GM21360 (cell line): ENCODE measurements at regions not wholly inside any gene's neighbourhood (a gene's known extent, or its start where the extent isn't known, plus 50 kb on each side); places are given as distances from the start of the nearest gene placed in this dataset.

Source experiments
- ATAC-seq: cut with Tn5 transposase; IDR thresholded peaks from one replicate; pipeline ENCODE4 v1.9.1; 2021; ENCODE audit warnings: mild to moderate bottlenecking, moderate library complexity; ENCODE audit not compliant: unreplicated experiment

DNA sequence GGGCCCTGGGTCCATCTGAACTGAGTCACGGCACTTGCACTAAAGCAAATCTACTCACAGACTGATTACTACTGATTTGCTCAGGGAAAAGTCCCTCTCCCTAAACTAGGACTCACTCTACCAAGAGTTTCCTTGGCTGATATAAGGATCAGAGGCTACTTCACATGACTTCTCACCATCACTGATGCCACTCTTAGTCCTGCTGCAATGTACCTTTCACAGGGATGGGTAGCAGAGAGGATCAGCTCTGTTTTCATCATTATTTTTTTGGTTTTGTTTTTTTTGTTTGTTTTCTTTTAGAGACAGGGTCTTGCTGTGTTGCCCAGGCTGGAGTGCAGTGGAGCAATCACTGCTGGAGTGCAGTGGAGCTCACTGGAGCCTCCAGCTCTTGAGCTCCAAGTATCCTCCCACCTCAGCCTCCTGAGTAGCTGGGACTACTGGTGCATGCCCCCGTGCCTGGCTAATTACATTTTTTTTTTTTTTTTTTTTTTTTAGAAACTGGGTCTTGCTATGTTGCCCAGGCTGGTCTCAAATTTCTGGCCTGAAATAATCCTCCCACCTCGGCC lies 200.6 kb downstream of the JCAD start:
- ATAC-seq: no peak

- no peak for ATAC-seq
Observed at GRCh38 chr10:29857843-29858701, 201.3 kb downstream of the JCAD start.

- no peak for ATAC-seq
Observed at GRCh38 chr10:29856295-29856694, 203.1 kb downstream of the JCAD start.

DNA sequence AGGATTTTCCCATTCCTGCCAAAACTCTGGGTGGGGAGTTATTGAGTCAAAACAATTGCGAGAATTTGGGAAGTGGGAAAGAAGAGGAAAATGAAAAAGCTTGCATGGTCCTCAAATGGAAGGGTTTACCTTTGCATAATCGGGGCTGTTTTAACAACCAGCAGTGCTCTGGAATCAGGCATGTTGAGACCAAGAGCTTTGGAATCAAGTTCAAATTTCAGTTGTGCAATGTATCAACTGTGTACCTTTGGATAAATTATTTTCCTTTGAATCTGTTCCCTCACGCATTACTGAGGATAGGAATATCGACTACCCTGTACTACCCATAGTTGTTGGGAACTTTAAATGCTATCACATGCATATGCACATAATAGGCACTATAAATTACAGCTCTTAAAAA lies 205.5 kb downstream of the JCAD start:
- no peak for ATAC-seq

- ATAC-seq: no peak
Observed at GRCh38 chr10:29851241-29851640, 208.1 kb downstream of the JCAD start.

- ATAC-seq: no peak
Observed at GRCh38 chr10:29850371-29850770, 209.0 kb downstream of the JCAD start.

GRCh38 chr10:29849886-29850285 lies 209.5 kb downstream of the JCAD start:
- ATAC-seq: no peak

DNA sequence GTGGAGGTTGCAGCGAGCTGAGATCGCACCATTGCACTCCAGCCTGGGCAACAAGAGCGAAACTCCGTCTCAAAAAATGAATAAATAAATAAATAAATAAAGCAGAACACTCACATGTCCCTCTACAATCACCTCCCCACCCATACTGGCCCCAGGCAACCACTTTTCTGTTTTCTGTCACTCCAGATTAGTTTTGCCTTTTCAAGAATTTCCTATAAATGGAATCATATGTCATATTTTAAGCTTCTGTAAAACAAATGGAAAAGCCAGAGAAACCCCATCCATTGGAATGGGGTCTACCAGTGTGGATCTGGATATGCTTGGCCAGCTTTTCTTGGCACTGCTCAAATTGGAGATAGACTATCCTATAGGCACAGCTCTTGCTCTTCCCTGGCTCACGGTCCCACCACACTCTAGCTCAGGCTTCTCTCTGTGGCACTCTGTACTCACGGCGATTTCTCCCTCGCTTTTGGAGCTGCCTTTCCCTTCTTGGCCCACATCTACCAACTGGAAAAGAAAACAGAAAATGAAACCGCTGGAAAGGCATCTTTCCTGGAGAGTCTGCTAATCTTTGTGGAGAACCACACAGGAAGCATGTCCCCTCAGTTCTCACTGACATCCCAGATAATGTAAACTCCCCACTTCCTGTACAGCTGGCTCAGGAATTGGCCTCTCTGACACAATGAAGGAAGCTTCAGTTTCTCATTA lies 210.1 kb downstream of the JCAD start:
- no peak for ATAC-seq

GRCh38 chr10:29846881-29847280 lies 212.1 kb upstream of the SVIL start:
- ATAC-seq: no peak

DNA sequence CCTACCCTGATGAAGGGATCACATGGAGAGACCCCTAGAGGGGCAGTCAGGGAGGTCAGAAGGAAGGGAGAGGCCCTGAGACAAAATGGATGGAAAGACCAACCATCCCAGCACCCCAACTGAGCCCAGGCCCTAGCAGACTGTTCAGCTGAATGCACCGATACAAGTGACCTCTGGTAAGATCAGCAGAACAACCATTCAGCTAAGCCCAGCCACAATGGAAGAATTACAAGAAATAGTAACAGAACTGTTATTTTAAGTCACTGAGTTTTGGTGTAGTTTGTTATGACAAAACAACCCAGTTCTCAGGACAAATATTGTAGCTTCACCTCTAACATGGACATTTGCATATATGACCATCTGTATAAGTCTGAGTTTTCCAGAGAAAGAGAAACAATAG lies 210.4 kb upstream of the SVIL start:
- no peak for ATAC-seq

DNA sequence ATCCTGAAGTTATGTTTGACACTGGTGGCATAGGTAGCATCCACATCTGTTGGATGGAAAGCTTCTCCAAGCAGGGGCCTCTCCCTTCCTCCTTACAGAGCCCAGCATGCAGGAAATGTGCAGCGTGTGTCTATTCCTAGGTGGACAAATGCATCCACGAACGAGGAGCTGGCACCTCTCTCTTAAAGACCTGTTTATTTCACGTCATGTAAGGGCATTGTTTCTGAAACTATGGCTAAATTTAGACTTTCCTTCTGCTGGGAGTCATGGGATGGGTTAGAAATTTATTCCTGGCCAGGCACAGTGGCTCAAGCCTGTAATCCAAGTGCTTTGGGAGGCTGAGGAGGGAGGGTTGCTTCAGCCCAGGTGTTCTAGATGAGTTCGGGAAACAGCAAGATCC lies 208.4 kb upstream of the SVIL start:
- ATAC-seq: no peak

DNA sequence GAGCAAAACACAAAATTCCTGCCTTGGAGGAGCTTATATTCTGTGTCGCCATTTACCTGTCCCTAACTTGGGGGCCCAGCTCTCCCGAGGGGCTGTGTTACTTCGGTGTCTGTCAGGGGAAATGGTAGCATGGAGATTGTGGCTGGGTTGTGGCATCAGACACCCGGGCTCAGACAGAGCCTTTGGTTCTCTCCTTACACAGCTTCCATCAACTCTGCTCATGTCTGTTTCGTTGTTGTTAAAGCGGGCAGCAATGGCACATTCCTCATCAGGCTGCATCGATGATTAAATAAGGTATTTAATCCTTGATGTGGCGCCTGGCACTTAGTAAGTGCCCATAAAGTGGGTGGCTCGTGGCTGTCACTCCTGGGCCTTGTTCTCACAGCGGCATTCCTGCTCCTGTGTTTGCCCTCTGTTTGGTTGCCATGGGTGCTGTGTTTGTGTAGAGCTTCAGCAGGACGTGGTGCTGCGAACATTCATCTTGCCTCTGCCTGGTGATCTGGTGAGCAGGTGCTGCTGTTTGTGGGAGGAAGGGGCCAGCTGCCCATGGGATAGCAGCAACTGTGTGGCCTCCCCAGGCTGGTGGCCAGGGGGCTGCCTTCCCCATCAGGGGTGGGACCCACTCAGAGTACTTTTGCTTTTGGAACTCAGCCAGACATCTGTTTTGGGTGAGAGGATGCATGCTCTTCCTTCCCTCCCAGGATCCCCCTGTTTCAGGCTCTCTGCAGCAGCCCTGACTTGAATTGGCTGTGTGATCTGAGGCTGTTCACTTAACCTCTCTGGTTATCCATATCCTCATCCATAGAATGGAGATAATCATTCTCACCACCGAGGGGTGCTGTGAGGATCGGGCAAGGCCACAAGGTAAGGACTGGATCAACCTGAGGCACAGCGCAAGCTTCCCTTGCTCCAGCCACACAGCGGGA lies 207.2 kb upstream of the SVIL start:
- ATAC-seq: no peak

DNA sequence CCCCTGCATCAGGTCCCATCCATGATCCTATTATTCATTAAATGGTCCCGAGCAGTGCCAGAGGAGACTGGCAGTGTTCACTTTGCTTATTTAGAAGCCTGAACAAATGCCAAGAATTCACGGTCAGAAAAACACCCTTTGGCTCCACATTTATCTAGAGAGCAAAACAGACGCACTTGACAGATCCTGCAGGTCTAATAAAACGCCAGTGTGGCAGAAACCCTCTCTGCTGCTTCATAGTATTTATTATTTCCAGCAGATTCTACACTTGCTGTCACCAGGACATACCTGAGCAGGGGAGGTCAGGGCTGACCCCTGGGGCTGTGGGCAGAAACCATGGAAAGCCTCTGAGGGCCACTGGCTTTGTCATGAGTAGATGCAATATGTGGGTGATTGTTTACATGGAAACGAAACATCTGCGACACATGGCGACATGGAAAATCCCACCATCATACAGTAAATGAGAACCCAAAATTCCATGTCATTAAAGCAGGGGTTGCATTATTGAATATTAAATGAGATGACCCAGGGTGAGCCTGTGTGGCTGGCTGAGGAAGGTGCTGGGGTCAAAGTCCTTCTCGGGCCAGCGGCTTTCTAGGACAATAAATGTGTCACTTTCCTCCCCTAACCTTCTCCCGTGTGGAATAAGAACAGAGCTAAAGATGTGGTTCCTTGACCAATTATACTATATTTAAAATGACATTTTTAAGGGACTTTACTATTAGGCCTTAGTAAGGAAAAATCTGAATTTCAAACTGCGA lies 205.9 kb upstream of the SVIL start:
- ATAC-seq: no peak

GRCh38 chr10:29839826-29840515 lies 205.2 kb upstream of the SVIL start:
- no peak for ATAC-seq

- ATAC-seq: no peak
Observed at GRCh38 chr10:29838539-29838938, 203.8 kb upstream of the SVIL start.

- ATAC-seq: no peak
Observed at GRCh38 chr10:29837586-29837985, 202.8 kb upstream of the SVIL start.

- ATAC-seq: no peak
Observed at GRCh38 chr10:29836396-29836795, 201.6 kb upstream of the SVIL start.

- no peak for ATAC-seq
Observed at GRCh38 chr10:29835055-29835454, 200.3 kb upstream of the SVIL start.
